DND-41 (cell line): ENCODE measurements at regions not wholly inside any gene's neighbourhood (a gene's known extent, or its start where the extent isn't known, plus 50 kb on each side); places are given as distances from the start of the nearest gene placed in this dataset.

Experiments
- ATAC-seq: fragments of 200-7000 bp; cut with Tn5 transposase; 3 replicates; pipeline ENCODE4 v1.9.1; 2021; ENCODE audit warnings: low read depth; ENCODE audit not compliant: insufficient read depth
- DNase-seq: peaks from one replicate; pipeline ENCODE4 v3.0.0-alpha.2; 2020
- H2AFZ ChIP-seq: 2 replicates; pipeline ENCODE4 v1.6.0; 2012; ENCODE audit warnings: low read depth, low read length
- H3K27ac ChIP-seq: 2 replicates; pipeline ENCODE4 v1.5.1; 2012; ENCODE audit warnings: low read length, inconsistent platforms
- H3K27me3 ChIP-seq: fragments of 200-600 bp; sonication (generic); 2 replicates; pipeline ENCODE4 v1.6.0; 2012; ENCODE audit warnings: low read length, mild to moderate bottlenecking, inconsistent platforms; ENCODE audit not compliant: insufficient read depth, poor library complexity
- H3K36me3 ChIP-seq: 2 replicates; pipeline ENCODE4 v1.5.1; 2012; ENCODE audit warnings: low read length, inconsistent platforms; ENCODE audit not compliant: insufficient read depth
- H3K4me1 ChIP-seq: 2 replicates; pipeline ENCODE4 v1.5.1; 2012; ENCODE audit warnings: mild to moderate bottlenecking, low read length; ENCODE audit not compliant: insufficient read depth
- H3K4me2 ChIP-seq: 2 replicates; pipeline ENCODE4 v1.6.0; 2012; ENCODE audit warnings: mild to moderate bottlenecking, moderate library complexity, low read length, inconsistent platforms; ENCODE audit not compliant: insufficient read depth
- H3K4me3 ChIP-seq, 2 experiments: fragments of 200-600 bp in 1 of 2; shearing (Covaris generic) in 1 of 2; 2 replicates each; pipeline ENCODE4 v1.5.1; 2012 to 2016; ENCODE audit warnings: inconsistent platforms in 2 of 2, low read length in 2 of 2, mild to moderate bottlenecking in 2 of 2, low read depth in 1 of 2, moderate library complexity in 1 of 2
- H3K79me2 ChIP-seq: 2 replicates; pipeline ENCODE4 v1.6.0; 2012; ENCODE audit warnings: low read length, inconsistent platforms; ENCODE audit not compliant: insufficient read depth
- H3K9ac ChIP-seq: 2 replicates; pipeline ENCODE4 v1.6.0; 2012; ENCODE audit warnings: low read depth, mild to moderate bottlenecking, inconsistent platforms, low read length, moderate library complexity
- H3K9me3 ChIP-seq: 2 replicates; pipeline ENCODE4 v1.5.1; 2012; ENCODE audit warnings: low read length, moderate library complexity, mild to moderate bottlenecking, inconsistent platforms; ENCODE audit not compliant: insufficient read depth, severe bottlenecking
- H4K20me1 ChIP-seq: 2 replicates; pipeline ENCODE4 v1.6.0; 2012; ENCODE audit warnings: low read length; ENCODE audit not compliant: insufficient read depth
- CTCF ChIP-seq: IDR thresholded peaks from 2 replicates; pipeline ENCODE4 v1.5.1; 2012; ENCODE audit warnings: borderline replicate concordance, low read length, moderate library complexity, mild to moderate bottlenecking; ENCODE audit not compliant: poor library complexity, severe bottlenecking; ENCODE audit errors: extremely low read depth
- EZH2 ChIP-seq: IDR thresholded peaks from 3 replicates; pipeline ENCODE4 v1.6.1; 2012; ENCODE audit warnings: borderline replicate concordance, low read depth, mild to moderate bottlenecking, moderate library complexity, low read length, inconsistent platforms; ENCODE audit not compliant: severe bottlenecking

GRCh38 chr2:175478096-175478768 is 296.7 kb upstream of the ATP5MC3 start:
- Histone ChIP-seq H3K4me3 (no peak overlapping the region), H3K79me2 (no peaks in the 10 kb centered on the region), H3K36me3 (no peaks in the 10 kb centered on the region), H2AFZ (no peak overlapping the region), H3K9me3 (no peaks in the 10 kb centered on the region), H3K4me2 (no peak overlapping the region), H3K27ac (no peak overlapping the region), H3K9ac (no peak overlapping the region), H3K27me3 (peaks cover 7% of the 10 kb centered on the region), H3K4me1 (no peaks in the 10 kb centered on the region), H4K20me1 (no peaks in the 10 kb centered on the region)
- TF ChIP-seq EZH2 (no peak), CTCF (no peak)
- ATAC-seq (no peak), DNase-seq (no peak)

GRCh38 chr2:175476948-175477347 is 295.4 kb upstream of the ATP5MC3 start:
- DNase-seq (no peak), ATAC-seq (no peak)
- Histone ChIP-seq H3K4me2 (no peak overlapping the region), H3K79me2 (no peaks in the 10 kb centered on the region), H3K4me3 (no peak overlapping the region), H3K4me1 (no peaks in the 10 kb centered on the region), H4K20me1 (no peaks in the 10 kb centered on the region), H2AFZ (no peak overlapping the region), H3K36me3 (no peaks in the 10 kb centered on the region), H3K27me3 (peaks cover 7% of the 10 kb centered on the region), H3K9ac (no peak overlapping the region), H3K27ac (no peak overlapping the region), H3K9me3 (no peaks in the 10 kb centered on the region)
- no peak for TF ChIP-seq CTCF
- no peak for TF ChIP-seq EZH2

- TF ChIP-seq EZH2 (no peak), CTCF (no peak)
- Histone ChIP-seq H3K9me3 (no peaks in the 10 kb centered on the region), H3K79me2 (no peaks in the 10 kb centered on the region), H3K27me3 (peaks cover 7% of the 10 kb centered on the region), H3K9ac (no peak overlapping the region), H4K20me1 (no peaks in the 10 kb centered on the region), H3K36me3 (no peaks in the 10 kb centered on the region), H3K4me2 (no peak overlapping the region), H3K4me3 (no peak overlapping the region), H3K27ac (no peak overlapping the region), H3K4me1 (no peaks in the 10 kb centered on the region), H2AFZ (no peak overlapping the region)
- no peak for DNase-seq
- ATAC-seq: no peak
Measured at GRCh38 chr2:175476374-175476773, 294.9 kb upstream of the ATP5MC3 start.
